HEK293 (cell line): ENCODE measurements at regions not wholly inside any gene's neighbourhood (a gene's known extent, or its start where the extent isn't known, plus 50 kb on each side); places are given as distances from the start of the nearest gene placed in this dataset.
"Not testable (repeated sequence)": the region's sequence is repeated elsewhere in the genome, so short reads cannot be mapped to it uniquely, and the experiment has no call there.

Experiments used
- CTCF ChIA-PET: fragments of 350-600 bp; formaldehyde crosslinking; extraction: SDS; loops from one replicate; lab custom pipeline; 2021; ENCODE audit warnings: antibody characterized with exemption; lab: Yijun Ruan, JAX
- POLR2A ChIA-PET: fragments of 300-600 bp; formaldehyde crosslinking; extraction: SDS; loops from one replicate; lab custom pipeline; 2020; ENCODE audit warnings: antibody characterized with exemption, inconsistent platforms; lab: Yijun Ruan, JAX
- H3K27ac ChIP-seq: fragments of 200-500 bp; sonication (Bioruptor generic); 2 replicates; pipeline ENCODE4 v1.5.1; 2014; ENCODE audit warnings: low read depth, low read length, control low read depth, inconsistent platforms; ENCODE audit errors: extremely low read depth
- H3K36me3 ChIP-seq, 2 experiments: fragments of 200-500 bp in 1 of 2; sonication (Bioruptor generic) in 1 of 2; 1 replicate in 1 of 2; 2 replicates in 1 of 2; pipeline ENCODE4 v1.5.1; 2014 to 2017; ENCODE audit warnings: inconsistent platforms in 2 of 2, low read length in 2 of 2; ENCODE audit not compliant: control insufficient read depth in 2 of 2, insufficient read depth in 1 of 2
- H3K4me1 ChIP-seq: fragments of 200-500 bp; sonication (Bioruptor generic); 2 replicates; pipeline ENCODE4 v1.5.1; 2014; ENCODE audit warnings: mild to moderate bottlenecking, low read length, inconsistent platforms; ENCODE audit not compliant: control insufficient read depth, insufficient read depth
- H3K4me3 ChIP-seq: 2 replicates; pipeline ENCODE4 v1.5.1; 2011; ENCODE audit warnings: low read depth, mild to moderate bottlenecking, control low read depth, low read length, moderate library complexity
- H3K9me3 ChIP-seq: fragments of 200-500 bp; sonication (Bioruptor generic); 2 replicates; pipeline ENCODE4 v1.5.1; 2014; ENCODE audit warnings: low read depth, low read length, inconsistent platforms; ENCODE audit not compliant: control insufficient read depth, insufficient read depth
- KLF16 ChIP-seq: fragments of 450-650 bp; formaldehyde crosslinking; IDR thresholded peaks from 2 replicates; pipeline ENCODE4 v1.5.1; 2017; ENCODE audit warnings: missing biosample characterization, missing genetic modification characterization
- MZF1 ChIP-seq: fragments of 450-650 bp; formaldehyde crosslinking; IDR thresholded peaks from 2 replicates; pipeline ENCODE4 v1.5.1; 2017; ENCODE audit warnings: missing biosample characterization, missing genetic modification characterization, borderline replicate concordance
- SP7 ChIP-seq: fragments of 450-650 bp; formaldehyde crosslinking; IDR thresholded peaks from 2 replicates; pipeline ENCODE4 v1.5.1; 2016; ENCODE audit warnings: missing biosample characterization, missing genetic modification characterization
- ZBTB20 ChIP-seq: fragments of 450-650 bp; formaldehyde crosslinking; IDR thresholded peaks from 2 replicates; pipeline ENCODE4 v1.5.1; 2016; ENCODE audit warnings: missing biosample characterization, missing genetic modification characterization
- ZEB2 ChIP-seq: fragments of 450-650 bp; formaldehyde crosslinking; IDR thresholded peaks from 2 replicates; pipeline ENCODE4 v1.5.1; 2016; ENCODE audit warnings: missing biosample characterization, missing genetic modification characterization
- ZFHX2 ChIP-seq: fragments of 450-650 bp; formaldehyde crosslinking; conservative IDR thresholded peaks from 2 replicates; pipeline ENCODE4 v1.5.1; 2016; ENCODE audit warnings: missing biosample characterization, missing genetic modification characterization
- ZIC2 ChIP-seq: fragments of 450-650 bp; formaldehyde crosslinking; IDR thresholded peaks from 2 replicates; pipeline ENCODE4 v1.5.1; 2016; ENCODE audit warnings: missing biosample characterization, missing genetic modification characterization
- ZNF24 ChIP-seq: fragments of 450-650 bp; formaldehyde crosslinking; IDR thresholded peaks from 2 replicates; pipeline ENCODE4 v1.5.1; 2016; ENCODE audit warnings: missing biosample characterization, missing genetic modification characterization
- ZNF274 ChIP-seq, 2 experiments: fragments of 200-500 bp in 1 of 2; fragments of 450-650 bp in 1 of 2; sonication (Bioruptor generic) in 1 of 2; formaldehyde crosslinking in 1 of 2; IDR thresholded peaks; 2 replicates each; pipeline versions ENCODE4 v1.5.1 to v1.6.1; 2014 to 2016; ENCODE audit warnings: borderline replicate concordance in 1 of 2, inconsistent platforms in 1 of 2, low read length in 1 of 2, missing biosample characterization in 1 of 2, missing genetic modification characterization in 1 of 2
- ZNF404 ChIP-seq: fragments of 450-650 bp; formaldehyde crosslinking; IDR thresholded peaks from 2 replicates; pipeline ENCODE4 v1.5.1; 2017; ENCODE audit warnings: missing biosample characterization, missing genetic modification characterization
- ZNF416 ChIP-seq: fragments of 450-650 bp; formaldehyde crosslinking; IDR thresholded peaks from 2 replicates; pipeline ENCODE4 v1.5.1; 2016; ENCODE audit warnings: missing biosample characterization, missing genetic modification characterization
- ZNF48 ChIP-seq: fragments of 450-650 bp; formaldehyde crosslinking; IDR thresholded peaks from 2 replicates; pipeline ENCODE4 v1.5.1; 2016; ENCODE audit warnings: missing biosample characterization, missing genetic modification characterization
- ZNF513 ChIP-seq: fragments of 450-650 bp; IDR thresholded peaks from 2 replicates; pipeline ENCODE4 v1.5.1; 2018; ENCODE audit warnings: missing biosample characterization, missing genetic modification characterization
- ZNF529 ChIP-seq: fragments of 450-650 bp; formaldehyde crosslinking; IDR thresholded peaks from 2 replicates; pipeline ENCODE4 v1.5.1; 2017; ENCODE audit warnings: missing genetic modification characterization, missing biosample characterization; ENCODE audit not compliant: insufficient replicate concordance
- ZNF548 ChIP-seq: fragments of 450-650 bp; formaldehyde crosslinking; IDR thresholded peaks from 2 replicates; pipeline ENCODE4 v1.5.1; 2016; ENCODE audit warnings: missing biosample characterization, missing genetic modification characterization
- ZNF624 ChIP-seq: fragments of 450-650 bp; formaldehyde crosslinking; IDR thresholded peaks from 2 replicates; pipeline ENCODE4 v1.5.1; 2017; ENCODE audit warnings: missing biosample characterization, missing genetic modification characterization
- ZNF768 ChIP-seq: fragments of 450-650 bp; formaldehyde crosslinking; IDR thresholded peaks from 2 replicates; pipeline ENCODE4 v1.5.1; 2018; ENCODE audit warnings: missing biosample characterization, mild to moderate bottlenecking, missing genetic modification characterization
- TF ChIP-seq, protein P1 (sequence below): sonication (generic); formaldehyde crosslinking; IDR thresholded peaks from 2 replicates; pipeline ENCODE4 v1.8.1; 2022; ENCODE audit warnings: mild to moderate bottlenecking, moderate library complexity, missing genetic modification reagents
- TF ChIP-seq, protein P2 (sequence below): fragments of 450-650 bp; formaldehyde crosslinking; IDR thresholded peaks from 2 replicates; pipeline ENCODE4 v1.5.1; 2016; ENCODE audit warnings: missing biosample characterization, missing genetic modification characterization
- TF ChIP-seq, protein P3 (sequence below): fragments of 450-650 bp; formaldehyde crosslinking; IDR thresholded peaks from 2 replicates; pipeline ENCODE4 v1.5.1; 2016; ENCODE audit warnings: missing biosample characterization, missing genetic modification characterization

GRCh38 chr6:25160134-25160533 is 119.0 kb upstream of the CARMIL1 start:
- POLR2A ChIA-PET, H3K36me3 ChIP-seq, CTCF ChIA-PET, H3K4me3 ChIP-seq, H3K9me3 ChIP-seq, H3K4me1 ChIP-seq, H3K27ac ChIP-seq: not testable (repeated sequence)
- TF ChIP-seq ZNF529: peak; percentile 62

DNA sequence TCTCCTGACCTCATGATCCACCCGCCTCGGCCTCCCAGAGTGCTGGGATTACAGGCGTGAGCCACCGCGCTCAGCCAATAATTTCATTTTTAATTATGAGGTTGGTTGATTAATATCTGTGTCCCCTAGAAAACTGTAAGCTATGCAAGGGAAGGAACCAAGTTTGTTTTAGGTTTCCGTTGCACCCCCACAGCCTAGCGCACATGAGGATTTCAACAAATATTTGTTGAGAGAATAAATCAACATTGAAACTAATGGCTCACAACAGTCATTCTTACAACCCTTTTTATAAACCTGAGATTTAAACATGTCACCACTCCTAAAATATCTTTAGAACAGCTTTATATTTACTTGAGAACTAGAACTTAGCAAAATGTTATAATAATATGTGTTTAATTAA is 114.0 kb upstream of the CARMIL1 start:
- Histone ChIP-seq H3K27ac (no peak overlapping the region), H3K9me3 (no peaks in the 10 kb centered on the region), H3K36me3 (no peaks in the 10 kb centered on the region), H3K4me1 (0 out of 2 replicates have a peak, but pooled peaks cover 4% of the 10 kb centered on the region), H3K4me3 (no peak overlapping the region)
- POLR2A ChIA-PET: no interaction called here
- CTCF ChIA-PET: interaction anchor here (0.8 kb wide), 1 partner anchor 13 kb away, joined by 3 read pairs; no protein-coding TSS in a partner anchor
- TF ChIP-seq ZIC2 (tag by site-specific recombination) (no peak), ZNF404 (tag by site-specific recombination) (no peak), ZFHX2 (no peak), ZNF513 (tag by site-specific recombination) (no peak), ZNF274 (IDR thresholded peaks at IDR 0.05; ENCODE audit: low read length) (no peak), ZNF274 (tag by site-specific recombination; IDR thresholded peaks at IDR 0.05; ENCODE audit: borderline replicate concordance) (no peak), ZNF48 (tag by site-specific recombination) (no peak)
- TF ChIP-seq, all 188 proteins: peak for 0

DNA sequence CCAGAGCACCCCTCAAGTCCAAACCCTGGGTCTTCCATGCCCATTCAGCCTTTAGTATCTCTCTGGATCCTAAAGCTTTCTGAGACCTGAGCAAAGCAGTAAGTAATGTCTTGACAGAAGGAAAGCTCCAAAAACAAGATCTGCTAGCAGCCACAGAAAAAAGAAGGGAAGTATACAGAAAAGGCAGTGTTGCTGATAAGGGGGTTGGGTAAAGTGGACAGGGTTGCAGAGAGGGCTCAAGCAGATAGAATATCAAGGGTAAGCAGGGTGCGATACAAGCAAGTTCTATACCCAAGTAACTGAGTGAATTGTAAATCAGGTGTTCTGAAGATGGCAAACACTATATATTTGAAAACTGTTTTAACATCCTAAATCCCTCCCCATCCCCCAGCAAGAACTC is 113.4 kb upstream of the CARMIL1 start:
- ChIA-PET CTCF (interaction anchor here (0.7 to 1.1 kb wide), 2 partner anchors 57 to 763 kb away, joined by 3 read pairs; no protein-coding TSS in a partner anchor), POLR2A (no interaction called here)
- H3K36me3 ChIP-seq: no peaks in the 10 kb centered on the region
- no peaks in the 10 kb centered on the region for H3K9me3 ChIP-seq
- TF ChIP-seq, protein P1, sequence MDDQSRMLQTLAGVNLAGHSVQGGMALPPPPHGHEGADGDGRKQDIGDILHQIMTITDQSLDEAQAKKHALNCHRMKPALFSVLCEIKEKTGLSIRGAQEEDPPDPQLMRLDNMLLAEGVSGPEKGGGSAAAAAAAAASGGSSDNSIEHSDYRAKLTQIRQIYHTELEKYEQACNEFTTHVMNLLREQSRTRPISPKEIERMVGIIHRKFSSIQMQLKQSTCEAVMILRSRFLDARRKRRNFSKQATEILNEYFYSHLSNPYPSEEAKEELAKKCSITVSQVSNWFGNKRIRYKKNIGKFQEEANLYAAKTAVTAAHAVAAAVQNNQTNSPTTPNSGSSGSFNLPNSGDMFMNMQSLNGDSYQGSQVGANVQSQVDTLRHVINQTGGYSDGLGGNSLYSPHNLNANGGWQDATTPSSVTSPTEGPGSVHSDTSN (CRISPR knock-in tag): no peak
- no peak for TF ChIP-seq ZBTB20 (tag by site-specific recombination)
- TF ChIP-seq ZEB2: no peak
- TF ChIP-seq ZNF24 (tag by site-specific recombination): no peak
- H3K4me1 ChIP-seq: 0 out of 2 replicates have a peak, but pooled peaks cover 4% of the 10 kb centered on the region
- no peak overlapping the region for H3K4me3 ChIP-seq
- H3K27ac ChIP-seq: no peak overlapping the region

DNA sequence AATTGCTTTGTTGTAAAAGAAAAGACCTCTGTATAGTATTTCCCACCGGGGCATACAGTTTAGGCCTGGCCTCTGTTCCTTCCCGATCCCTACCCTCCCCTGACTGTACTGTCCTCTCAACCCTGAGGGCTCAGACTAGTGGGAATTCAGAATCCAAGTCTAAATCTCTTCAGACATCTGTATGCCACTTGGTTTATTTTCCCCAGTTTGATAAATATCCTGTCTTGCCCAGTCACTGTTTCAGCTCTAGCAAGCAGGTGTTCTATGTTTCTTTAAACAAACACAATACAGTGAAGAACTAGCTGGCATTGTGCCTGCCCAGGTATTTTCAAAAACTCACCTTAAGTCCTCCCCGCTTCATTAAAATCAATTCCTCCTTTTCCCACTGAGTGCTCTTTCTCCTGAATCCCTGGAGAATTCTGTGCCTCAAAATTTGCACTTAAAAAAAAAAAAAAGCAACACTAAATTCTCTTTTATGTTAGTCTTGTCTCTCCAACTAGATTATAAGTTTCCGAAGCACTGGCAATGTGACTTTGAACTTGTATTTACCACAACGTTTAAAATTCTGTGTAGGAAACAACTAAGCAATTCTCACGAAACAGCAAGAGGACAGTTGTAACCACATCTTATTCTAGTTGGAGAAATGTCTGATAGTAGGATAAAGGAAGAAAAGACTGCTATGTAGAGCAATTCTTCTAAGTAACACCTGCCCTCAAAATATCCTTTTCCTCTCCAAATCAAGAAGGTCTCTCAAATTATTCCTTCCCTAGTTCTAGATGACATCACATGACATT is 112.0 kb upstream of the CARMIL1 start:
- no peak overlapping the region for H3K27ac ChIP-seq
- TF ChIP-seq, protein P2, sequence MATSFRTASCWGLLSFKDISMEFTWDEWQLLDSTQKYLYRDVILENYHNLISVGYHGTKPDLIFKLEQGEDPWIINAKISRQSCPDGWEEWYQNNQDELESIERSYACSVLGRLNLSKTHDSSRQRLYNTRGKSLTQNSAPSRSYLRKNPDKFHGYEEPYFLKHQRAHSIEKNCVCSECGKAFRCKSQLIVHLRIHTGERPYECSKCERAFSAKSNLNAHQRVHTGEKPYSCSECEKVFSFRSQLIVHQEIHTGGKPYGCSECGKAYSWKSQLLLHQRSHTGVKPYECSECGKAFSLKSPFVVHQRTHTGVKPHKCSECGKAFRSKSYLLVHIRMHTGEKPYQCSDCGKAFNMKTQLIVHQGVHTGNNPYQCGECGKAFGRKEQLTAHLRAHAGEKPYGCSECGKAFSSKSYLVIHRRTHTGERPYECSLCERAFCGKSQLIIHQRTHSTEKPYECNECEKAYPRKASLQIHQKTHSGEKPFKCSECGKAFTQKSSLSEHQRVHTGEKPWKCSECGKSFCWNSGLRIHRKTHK: no peak
- TF ChIP-seq ZNF768 (tag by site-specific recombination): no peak
- no peak for TF ChIP-seq ZNF624 (tag by site-specific recombination)
- TF ChIP-seq MZF1 (tag by site-specific recombination): no peak
- TF ChIP-seq SP7 (tag by site-specific recombination): no peak
- TF ChIP-seq KLF16 (tag by site-specific recombination): no peak
- TF ChIP-seq ZNF548 (tag by site-specific recombination): no peak
- TF ChIP-seq, protein P3, sequence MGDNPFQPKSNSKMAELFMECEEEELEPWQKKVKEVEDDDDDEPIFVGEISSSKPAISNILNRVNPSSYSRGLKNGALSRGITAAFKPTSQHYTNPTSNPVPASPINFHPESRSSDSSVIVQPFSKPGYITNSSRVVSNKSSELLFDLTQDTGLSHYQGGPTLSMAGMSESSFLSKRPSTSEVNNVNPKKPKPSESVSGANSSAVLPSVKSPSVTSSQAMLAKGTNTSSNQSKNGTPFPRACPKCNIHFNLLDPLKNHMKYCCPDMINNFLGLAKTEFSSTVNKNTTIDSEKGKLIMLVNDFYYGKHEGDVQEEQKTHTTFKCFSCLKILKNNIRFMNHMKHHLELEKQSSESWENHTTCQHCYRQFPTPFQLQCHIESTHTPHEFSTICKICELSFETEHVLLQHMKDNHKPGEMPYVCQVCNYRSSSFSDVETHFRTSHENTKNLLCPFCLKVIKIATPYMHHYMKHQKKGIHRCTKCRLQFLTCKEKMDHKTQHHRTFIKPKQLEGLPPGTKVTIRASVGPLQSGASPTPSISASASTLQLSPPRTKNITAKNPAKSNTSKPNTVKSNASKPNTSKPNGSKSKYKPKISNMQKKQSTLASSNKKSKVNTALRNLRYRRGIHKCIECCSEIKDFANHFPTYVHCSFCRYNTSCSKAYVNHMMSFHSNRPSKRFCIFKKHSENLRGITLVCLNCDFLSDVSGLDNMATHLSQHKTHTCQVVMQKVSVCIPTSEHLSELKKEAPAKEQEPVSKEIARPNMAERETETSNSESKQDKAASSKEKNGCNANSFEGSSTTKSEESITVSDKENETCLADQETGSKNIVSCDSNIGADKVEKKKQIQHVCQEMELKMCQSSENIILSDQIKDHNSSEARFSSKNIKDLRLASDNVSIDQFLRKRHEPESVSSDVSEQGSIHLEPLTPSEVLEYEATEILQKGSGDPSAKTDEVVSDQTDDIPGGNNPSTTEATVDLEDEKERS: no peak
- TF ChIP-seq ZNF416 (tag by site-specific recombination): no peak

More for the DNA sequence above, 112.0 kb upstream of the CARMIL1 start:
- Histone ChIP-seq H3K4me1 (0 out of 2 replicates have a peak, but pooled peaks cover 4% of the 10 kb centered on the region), H3K4me3 (no peak overlapping the region), H3K36me3 (no peaks in the 10 kb centered on the region), H3K9me3 (no peaks in the 10 kb centered on the region)
- POLR2A ChIA-PET: no interaction called here
- CTCF ChIA-PET: interaction anchor here (1.1 kb wide), 1 partner anchor 56 kb away, joined by 3 read pairs; no protein-coding TSS in a partner anchor
